HG03060 (cell line): ENCODE measurements at regions not wholly inside any gene's neighbourhood (a gene's known extent, or its start where the extent isn't known, plus 50 kb on each side); places are given as distances from the start of the nearest gene placed in this dataset.

Experiments used
- ATAC-seq: cut with Tn5 transposase; IDR thresholded peaks from one replicate; pipeline ENCODE4 v1.9.1; 2021; ENCODE audit warnings: low read depth, moderate number of reproducible peaks; ENCODE audit not compliant: unreplicated experiment

- no peak for ATAC-seq
Measured at GRCh38 chr5:90201923-90202322, 207.6 kb downstream of the CETN3 start.

DNA sequence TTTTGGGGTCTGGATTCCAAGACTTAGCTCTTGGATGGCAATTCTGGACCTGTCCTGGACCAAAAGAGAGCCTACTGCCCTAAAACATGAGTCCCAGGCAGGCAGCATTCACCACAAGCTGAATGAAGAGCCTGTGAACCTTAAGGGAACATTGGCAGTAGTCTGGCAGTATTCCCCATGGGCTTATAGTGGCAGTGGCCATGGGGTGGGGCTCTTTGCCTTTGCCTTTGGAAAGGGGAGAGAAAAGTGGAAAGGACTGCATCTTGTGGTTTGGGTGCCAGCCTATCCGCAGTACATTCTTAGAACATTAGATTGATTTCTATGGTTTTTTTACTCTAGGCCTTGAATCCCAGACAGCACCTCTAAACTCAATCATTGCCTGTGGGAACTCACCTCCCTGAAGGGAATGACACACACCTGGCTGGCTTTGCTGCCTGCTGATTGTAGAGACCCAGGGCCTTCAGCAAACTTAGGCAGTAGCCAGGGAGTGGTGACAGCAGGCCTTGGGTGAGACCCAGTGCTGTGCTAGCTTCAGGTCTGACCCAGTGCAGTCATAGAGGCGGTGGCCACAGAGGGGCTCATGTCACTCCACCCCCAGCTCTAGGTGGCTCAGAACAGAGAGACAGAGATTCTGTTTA is 216.3 kb downstream of the CETN3 start:
- no peak for ATAC-seq

DNA sequence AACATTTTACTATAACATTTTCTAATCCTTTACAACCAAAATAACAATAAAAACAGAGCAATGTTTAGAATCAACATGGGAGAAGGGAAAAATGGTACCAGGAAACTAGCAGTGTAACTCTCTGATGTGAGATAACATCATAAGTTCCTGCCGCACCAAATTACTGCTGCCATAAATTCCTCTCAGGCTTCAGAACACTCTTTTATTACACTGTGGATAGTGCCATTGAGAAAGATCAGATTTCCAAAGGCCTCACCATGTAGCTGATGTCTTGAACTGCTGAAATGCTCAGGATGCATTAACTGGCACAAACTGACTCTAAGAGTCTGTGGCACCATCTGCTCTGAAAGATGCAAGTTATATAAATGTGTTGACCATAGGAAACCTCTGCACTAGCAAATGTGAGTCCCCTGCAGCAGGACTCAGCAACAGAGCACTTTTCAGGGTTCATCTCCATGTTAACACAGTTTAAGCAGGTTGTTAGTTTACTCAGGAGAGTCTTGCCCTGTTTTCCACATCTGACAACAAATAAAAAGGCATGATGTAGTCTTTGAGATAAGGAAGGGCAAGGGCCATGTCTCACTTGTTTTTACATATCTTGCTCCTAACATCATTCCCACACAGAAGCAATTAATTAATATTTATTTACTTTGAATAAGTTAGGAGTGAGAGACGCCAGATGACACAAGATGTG is 218.1 kb downstream of the CETN3 start:
- ATAC-seq, result no peak

DNA sequence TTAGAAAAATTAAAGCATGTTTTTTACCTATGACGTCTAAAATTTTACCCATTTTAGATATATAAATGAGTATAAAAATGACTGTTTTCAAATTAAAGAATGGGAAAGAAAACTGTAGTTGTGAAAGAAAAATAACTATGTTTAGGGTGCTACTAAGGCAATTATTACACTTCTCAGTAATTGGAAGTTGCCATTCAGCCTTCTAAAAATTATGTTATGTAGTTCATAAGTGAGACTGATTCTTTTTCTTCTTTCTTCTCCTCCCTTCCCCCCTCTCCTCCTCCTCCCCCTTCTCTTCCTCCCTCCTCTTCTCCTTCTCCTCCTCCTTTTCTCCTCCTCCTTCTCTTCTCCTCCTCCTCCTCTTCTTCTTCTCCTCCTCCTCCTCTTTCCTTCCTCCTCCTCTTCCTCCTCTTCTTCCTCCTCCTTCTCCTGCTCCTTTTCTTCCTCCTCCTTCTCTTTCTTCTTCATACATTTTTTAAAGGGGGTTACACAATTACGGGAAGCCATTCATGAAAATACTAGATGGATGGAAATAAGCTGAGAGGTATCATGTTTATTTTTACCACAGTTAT is 223.6 kb downstream of the CETN3 start:
- ATAC-seq, result no peak

DNA sequence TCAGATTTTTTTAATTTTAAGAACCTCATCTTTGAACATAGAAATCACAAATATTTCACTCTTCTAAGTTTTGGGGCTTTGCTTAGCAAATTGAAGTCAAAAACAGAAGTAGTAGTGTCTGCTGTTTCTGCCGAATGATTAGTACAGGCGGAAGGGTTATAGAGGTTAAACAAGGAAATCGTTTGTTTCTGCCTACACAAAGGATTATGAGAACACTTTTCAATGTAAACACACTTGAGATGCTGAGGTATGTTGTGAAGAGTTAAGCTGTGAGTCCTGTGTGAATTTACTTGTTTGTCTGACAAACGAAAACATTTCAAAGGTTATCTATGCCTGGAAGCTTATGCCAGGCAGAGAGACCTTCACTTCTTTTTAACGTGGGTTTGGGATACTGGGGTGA is 224.8 kb downstream of the CETN3 start:
- no peak for ATAC-seq

- ATAC-seq, result no peak
Measured at GRCh38 chr5:90182726-90183125, 226.8 kb downstream of the CETN3 start.

- no peak for ATAC-seq
Measured at GRCh38 chr5:90174236-90174635, 235.3 kb downstream of the CETN3 start.

DNA sequence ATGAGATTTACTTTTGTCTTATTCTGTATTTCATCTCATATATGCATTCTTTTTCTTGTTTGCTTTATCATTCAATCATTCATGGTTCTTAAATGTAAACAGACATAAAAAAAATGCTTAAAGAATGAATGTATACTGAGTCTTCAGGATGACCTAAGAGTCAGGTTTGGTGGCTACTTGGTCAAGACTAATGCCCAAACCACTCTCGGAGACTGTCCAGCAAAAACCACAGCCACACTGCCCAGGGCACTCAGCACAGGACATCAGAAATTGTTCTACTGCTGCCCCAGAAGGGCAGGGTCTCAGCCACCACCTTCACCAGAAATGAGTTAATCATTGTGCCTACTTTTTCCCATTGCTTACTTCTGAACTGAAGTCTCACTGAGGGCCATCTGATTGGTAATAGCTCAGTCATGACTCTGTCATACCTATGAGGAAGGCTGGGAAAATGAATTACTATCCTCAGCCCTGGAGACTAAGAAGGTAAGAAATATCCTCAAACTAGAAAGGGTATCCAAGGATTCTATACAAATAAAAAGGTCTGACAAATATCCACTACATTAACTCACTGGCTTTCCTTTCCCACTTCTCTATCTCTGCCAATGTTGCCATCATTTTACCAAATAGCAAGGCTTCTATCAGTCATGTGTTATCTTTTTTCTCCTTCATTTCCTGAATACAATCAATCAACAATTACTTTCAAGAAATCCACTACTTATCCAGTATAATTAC is 236.1 kb downstream of the CETN3 start:
- no peak for ATAC-seq

- ATAC-seq, result no peak
Measured at GRCh38 chr5:90171466-90171865, 238.1 kb downstream of the CETN3 start.

- ATAC-seq, result no peak
Measured at GRCh38 chr5:90170261-90170660, 239.3 kb downstream of the CETN3 start.

DNA sequence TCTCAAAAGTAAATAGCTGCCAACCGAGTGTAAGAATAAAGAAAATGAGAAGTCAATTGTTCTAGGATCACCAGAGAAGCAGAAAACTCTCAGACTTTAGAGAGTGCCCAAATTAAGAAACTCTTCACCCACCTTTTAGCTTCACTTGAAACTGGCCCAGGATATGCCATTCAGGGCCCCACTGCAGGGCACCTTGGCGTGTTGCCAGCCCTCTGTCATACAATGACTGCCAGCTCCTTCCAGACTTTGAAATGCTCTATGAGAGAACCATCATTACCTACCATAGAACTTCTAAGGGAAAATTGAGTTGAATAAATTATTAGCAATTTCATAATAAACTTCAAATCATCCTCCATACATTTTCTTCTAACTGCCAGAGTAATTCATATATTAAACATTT is 240.5 kb downstream of the CETN3 start:
- ATAC-seq, result no peak

DNA sequence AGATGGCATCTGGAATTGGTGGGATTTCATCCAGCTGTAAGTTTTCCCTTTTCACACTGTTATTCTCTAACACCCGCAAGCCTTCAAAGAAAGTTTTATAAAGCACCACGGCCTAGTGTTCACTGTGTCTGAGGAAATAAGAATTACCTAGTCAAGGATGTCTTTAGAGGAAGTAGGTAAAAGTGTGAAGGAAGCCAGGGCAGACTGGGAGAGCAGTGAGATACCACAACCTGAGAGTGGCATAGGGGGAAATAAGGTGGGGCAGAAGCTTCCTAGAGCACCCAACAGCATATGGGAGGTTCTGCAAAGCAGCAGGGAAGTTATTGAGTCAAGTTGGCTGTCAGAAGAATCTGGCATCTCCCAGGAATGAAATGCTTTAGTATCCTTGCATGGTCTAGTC is 241.2 kb downstream of the CETN3 start:
- ATAC-seq, result no peak

GRCh38 chr5:90166816-90167215 is 242.7 kb downstream of the CETN3 start:
- ATAC-seq, result no peak

DNA sequence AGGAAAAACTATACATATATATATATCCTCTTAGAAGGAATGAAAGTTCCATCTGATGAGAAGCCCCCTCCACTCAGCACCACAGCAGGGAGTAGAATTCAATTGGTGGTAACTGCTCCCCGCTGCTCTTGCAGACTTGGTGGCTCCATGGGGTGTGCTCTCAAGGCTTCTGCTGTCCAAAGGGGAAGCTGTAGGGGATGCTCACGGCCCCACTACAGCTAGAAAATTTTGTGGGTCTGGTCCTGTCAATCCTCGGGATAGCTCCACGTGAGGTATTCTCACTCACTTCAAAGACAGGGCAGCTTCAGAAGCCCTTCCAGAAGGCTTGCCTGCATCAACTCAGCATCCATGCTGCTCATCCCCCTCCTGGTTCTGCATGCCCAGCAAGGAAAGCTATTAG is 247.2 kb downstream of the CETN3 start:
- no peak for ATAC-seq

- no peak for ATAC-seq
Measured at GRCh38 chr5:90161414-90161813, 248.1 kb downstream of the CETN3 start.

GRCh38 chr5:90158131-90158530 is 251.4 kb downstream of the CETN3 start:
- no peak for ATAC-seq

- ATAC-seq, result no peak
Measured at GRCh38 chr5:90153031-90153430, 256.5 kb downstream of the CETN3 start.

DNA sequence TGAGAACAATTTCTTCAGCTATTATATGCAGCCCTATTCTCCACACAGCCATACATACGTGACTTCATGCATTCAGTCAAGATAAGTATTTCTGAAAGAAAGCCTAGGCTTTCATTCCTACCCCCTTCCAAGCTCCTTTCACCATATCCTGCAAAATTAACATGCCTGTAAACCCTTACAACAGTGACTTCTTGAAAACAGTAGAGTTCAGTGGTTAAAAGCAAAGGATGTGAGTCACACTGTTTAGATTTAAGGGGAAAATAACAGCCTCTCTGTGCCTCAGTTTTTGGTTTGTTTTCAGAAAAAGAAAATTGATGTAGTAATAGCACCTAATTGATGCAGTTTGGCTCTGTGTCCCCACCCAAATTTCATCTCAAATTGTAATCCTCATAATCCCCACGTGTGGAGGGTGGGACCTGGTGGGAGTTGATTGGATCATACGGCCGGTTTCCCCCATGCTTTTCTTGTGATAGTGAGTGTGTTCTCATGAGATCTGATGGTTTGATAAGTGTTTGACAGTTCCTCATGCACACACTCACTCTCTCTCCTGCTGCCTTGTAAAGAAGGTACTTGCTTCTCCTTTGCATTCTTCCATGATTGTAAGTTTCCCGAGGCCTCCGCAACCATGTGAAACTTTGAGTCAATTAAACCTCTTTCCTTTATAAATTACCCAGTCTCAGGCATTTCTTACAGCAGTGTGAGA is 264.8 kb downstream of the CETN3 start:
- ATAC-seq, result no peak

- ATAC-seq, result no peak
Measured at GRCh38 chr5:90142541-90142940, 267.0 kb downstream of the CETN3 start.

DNA sequence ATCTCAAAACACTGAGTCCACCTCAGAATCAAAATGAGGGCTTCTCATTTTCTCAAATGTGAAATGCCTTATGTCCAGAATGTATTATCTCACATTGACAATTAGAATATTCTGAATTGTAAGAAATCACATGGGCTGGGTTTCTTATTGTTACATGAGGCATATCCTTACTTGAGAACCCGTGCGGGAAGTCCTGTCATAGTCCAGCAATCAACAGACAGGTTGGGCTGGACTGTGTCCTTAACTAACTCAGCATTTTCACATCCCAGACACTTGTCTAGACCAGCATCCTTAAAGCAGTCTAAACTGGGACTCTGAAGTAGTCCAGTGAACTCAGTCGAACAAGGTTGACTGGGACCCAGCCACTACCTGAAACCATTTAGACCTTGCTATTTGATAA is 267.6 kb downstream of the CETN3 start:
- ATAC-seq, result no peak

GRCh38 chr5:90136952-90137528 is 272.5 kb downstream of the CETN3 start:
- ATAC-seq, result no peak
